ENCODE measurements at regions not wholly inside any gene's neighbourhood (a gene's known extent, or its start where the extent isn't known, plus 50 kb on each side); places are given as distances from the start of the nearest gene placed in this dataset.

DNA sequence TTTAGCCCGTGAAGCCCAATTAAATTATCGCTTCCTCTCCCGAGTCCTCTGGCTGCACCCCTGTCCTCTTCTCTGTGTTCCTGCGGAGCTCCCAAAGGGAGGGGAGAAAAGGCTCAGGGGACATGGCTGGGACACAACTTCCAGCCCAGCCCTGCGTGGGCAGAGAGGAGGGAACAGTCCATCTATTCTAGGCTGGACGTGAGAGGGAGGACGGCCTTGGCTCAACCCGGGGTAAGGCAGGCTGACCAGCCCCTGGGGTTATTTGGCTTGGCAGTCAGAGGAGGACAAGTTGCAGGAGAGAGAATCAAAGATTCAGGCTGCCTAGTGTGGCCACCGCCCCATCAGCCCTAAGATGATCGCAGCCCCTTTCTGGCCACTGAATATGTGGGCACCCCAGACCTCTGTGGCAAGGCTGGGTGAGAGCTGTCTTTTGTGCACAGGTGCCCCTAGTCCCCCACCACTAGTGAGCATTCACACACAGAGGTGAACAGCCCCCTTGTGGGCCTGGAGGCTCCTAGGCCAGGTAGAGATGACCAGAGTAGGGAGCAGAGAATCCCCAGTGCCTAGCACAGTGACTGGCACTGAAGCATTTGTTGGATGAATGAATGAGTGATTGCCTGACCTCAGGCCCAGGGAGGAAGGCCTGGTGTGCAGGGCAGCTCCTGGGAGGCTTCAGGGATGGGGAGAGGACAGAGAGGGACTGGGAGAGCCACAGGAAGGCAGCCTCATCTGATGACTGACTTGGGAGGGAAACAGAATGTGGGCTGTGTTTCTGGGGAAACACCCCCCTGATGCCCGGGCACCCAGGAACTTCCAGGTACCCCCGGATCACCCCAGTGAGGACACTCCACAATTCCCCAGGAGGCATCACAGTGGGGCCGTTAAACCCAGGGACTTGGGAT, 133.9 kb downstream of the C9orf50 start:
- no peak for DNase-seq

DNA sequence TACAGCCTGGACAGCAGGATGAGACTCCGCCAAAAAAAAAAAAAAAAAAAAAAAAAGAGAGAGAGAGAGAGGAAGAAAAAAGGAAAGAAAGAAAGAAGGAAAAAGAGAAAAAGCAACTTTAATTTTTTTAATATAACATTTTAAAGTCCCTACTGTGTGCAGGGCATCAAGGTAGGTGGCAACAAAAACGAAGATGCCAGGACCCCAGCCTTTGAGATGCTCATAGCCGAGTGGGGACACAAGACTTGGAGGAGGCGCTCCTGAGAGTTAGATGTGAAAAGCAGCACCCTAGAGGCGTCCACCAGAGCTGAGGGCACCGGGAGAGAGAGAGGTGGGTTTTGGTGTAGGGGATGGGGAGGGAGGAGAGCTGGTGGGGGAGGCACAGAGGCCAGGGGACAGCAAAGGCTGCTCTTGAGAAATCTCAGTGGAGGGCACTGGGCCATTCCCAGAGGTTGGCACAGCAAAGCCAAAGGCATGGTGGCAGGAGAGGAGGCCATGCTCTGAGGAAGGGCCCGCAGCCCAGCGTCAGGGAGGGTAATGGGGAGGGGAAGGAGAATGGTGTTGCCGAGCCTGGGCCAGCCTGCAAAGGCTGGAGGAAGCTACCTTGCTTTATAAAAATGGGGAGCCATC, 135.6 kb downstream of the C9orf50 start:
- no peak for DNase-seq

DNA sequence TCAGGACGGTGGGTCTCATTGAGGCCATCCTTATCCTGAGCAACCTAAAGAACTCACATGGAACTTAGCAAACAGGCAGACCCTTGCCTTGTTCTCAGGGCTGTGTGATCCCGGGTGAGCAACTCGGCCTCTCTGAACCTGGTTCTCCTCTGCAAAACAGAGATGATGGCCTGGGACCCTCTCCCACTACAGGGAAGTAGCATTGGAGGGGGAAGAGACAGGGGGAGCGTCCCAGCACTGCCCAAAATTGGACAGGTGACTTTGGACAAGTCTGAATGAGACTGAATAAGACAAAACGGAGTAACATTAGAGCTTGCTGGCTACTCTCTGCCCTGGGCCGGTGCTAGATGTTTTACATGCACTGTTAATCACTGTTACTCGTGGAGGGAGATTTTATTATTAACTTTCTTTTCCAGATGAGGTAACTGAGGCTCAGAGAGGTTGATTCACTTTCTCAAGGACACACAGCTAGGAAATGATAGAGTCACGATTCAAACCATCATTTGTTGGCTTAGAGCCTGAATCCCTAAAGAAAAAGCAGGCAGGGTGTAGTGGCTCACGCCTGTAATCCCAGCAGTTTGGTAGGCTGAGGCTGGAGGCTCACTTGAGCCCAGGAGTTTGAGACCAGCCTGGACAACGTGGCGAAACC, 136.4 kb downstream of the C9orf50 start:
- no peak for DNase-seq

DNA sequence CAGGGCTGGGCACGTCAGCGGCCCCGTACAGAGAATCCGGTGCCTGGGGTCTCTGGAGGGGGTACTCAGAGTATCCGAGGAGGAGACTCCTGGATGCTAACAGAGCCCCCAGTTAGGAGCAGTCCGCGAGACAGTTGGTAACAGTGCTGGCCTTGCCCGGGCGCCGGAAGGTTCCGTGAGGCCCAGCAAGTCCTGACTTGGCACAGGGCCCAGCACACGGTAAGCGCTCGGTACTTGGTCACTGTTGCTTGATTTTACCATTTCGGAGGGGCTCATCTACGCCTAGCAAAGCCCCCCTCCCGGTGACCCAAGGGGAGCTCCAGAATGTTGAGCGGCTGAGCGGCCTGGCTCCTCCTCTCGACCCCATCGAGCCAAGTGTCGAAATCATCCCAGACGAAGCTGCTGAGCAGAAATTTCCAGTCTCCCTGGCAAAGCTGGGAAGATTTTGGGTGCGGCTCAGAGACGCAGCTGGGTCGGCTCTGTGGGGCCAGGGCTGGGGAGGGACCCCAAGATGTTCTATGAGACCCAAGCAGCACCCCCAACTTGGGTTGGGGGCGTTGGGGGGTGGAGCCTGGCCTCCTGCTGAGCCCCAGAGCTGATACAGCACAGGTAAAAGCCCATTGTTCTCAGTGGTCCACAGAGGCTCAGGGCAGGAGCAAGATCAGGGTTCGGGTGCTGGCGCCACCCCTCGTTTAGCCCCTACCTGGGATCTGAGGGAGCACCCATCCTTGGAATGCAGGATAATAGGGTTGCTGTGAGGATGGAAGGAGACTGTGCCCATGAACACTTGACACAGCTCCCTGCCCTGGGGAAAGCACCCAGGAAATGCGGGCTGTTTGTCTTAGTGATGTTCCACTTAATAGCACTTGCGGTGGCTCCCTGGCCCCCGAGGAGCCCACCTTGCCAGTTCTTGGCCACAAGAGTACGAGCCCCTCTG, 137.2 kb downstream of the C9orf50 start:
- DNase-seq, result peak; percentile 38

DNA sequence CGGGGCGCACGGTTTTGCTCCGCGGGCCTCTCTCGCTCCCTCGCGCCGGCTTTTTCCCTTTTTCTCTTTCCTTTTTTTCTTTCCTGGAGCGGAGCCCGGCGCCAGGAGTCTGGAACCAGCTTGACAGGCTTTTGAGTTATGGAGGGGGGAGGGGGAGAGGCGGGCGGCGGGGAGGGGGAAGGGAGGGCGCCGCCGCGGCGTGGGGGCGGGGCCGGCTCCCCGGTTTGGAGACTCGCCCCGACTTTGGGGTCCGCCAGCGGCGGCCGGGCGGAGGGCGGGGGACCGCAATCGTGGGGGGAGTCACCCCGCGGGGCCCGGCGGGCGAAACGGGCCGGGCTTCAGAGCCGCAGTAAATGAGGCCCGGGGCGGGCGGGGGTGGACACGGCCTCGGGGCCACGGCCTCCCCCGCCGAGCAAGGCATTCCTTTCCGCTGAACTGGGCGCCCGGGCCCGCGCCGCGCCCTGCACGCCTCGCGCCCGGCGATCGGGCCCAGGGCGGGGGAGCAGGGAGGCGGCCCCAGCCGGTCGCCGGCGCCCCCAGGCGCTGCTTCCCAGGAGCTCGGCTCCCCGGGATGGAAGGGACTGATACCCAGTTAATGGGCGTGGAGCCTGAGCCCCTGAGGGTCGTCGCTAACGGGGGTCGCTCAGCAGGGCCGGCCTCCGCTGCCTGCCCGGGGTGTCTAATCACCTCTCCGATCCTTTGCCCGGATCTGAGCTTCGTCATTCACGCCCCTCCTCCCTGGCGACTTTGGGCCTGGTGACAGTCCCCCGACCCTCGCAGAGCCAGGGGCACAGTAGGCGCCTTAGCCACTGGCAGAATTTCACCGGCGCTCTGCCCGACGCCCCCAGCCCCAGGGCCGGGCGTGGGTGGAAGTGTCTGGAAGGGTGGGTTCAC, 138.1 kb downstream of the C9orf50 start:
- peak; percentile 67 for DNase-seq

DNA sequence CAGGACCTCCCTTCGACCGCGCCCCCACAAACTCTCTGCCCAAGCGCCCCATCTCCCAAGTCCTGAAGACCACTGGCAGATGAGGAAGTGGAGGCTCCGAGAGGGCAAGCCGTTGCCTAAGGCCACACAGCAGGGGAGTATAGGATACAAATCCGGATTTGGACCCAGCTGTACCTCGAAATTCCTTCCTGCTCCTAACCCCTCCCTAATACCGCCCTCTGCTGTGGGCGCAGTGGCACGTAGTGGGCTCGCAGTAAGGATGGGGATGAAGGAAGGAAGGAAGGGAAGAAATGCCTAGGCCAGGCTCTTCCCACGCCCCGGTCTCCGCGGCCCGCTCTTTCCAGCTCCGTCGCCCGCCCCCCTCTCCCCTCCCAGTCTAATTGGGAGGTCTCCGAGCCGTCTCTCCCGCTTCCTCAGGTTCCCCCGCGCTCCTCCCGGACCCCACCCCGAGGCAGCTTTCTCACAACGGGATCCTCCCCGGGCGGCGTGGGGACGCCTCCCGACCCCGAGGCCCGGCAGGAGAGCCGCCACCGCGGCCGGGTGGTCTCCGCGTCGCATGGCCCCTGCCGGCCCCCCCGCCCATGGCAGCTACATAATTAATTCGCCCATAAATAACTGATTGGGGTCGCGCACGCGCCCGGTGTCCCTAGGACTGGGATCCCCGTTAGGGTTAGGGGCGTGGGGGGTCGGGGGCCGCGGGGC, 138.9 kb downstream of the C9orf50 start:
- DNase-seq, result no peak

DNA sequence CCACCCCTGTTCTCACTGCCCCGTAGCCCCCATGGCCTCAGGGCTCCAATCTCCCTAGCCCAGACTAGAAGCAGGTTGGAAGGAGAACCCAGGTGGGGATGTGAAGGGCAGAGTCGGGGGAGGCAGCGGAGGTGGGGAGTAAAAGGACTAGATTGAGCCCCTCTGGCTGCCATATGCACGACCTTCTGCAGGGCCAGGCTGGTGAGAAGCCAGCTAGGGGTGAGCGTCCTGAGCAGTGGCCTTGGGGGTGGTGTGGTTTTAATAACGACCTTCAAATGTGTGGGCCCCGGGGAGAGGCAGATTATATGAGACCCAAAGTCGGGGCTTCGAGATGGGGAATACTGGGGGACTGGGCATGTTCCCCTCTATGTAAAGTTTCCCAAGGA, 139.5 kb downstream of the C9orf50 start:
- no peak for DNase-seq

DNA sequence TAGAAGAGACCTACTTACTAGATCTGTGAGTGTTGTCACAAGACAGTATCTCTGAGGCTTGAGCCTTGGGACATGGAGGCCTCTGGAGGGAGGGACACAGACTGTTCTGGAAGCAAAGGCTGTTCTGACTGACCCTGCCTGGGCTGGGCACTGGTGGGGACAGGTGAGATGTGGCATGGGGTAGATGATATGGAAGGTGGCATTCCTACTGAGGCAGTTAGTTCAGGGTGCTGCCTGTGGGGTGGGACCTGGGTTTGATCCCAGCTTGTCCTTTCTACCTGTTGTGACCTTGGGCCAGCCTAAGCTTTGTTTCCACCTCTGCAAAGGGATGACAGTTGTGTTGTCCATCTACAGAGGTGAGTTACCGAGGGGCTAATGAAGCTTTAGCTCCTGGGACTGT, 140.2 kb downstream of the C9orf50 start:
- DNase-seq, result no peak

DNA sequence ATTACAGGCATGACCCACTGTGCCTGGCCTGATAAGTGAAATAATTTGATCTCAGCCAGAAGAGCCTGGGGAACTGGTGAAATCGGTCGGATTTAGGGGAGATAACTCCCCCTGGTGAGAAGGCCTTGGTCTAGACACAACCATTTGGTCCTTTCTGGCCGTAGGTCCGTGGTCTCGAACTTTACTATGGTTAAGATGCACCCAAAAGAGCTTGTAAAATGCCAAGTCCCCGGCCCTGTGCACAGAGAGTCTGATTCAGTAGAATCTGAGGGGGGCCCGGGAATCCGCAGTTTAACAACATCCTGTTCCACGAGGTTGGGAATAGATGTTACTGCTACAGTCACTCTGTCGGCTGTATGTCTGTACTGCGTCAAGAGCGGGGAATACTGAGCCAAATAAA, 140.7 kb downstream of the C9orf50 start:
- no peak for DNase-seq

DNA sequence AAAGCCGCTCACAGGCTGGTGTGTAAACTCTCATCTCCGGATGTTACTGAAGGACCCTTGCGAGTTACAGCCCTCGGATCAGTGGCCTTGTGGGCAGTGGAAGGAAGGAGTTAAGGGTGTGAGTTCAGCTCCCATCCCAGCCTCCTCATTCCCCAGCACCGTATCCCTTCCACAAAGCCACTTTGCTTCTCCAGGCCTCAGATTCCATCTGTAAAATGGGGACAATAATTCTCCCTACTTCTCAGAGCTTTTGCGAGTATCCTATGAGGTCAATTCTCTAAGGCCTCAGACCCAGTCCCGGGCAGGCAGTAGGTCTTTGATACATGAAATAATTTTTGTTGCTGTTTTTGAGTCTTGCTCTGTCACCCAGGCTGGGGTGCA, 141.3 kb downstream of the C9orf50 start:
- DNase-seq, result no peak

DNA sequence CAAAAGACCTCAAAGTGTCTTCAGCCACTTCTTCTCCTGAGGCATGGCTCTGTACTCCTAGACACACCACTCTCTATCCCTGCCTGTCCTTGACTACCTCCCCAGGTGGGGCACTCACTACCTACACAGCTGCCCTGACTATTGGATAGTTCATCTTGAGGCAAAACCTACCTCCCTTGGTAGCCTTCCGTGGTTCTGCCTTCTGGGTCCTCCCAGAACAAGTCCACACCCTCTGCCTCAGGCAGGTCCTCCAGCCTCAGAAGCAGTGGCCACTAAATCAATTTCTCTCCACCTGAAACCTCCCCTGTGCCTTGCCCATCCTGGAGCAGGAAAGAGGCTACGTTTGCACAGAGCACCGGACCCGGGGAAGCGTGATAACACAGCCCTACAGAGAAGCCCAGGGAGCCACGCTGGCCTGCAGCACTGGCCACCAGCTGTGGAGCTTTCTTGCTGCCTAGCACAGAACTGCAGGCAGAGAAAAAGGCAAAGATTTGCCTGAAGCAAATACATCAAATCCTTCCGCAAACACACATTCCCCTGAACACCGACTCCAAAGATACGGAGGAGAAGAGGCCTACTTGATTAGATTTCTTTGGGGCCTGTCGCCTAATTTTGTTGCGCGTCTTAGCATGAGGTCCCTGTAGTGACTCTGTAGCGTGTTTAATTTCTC, 141.8 kb downstream of the C9orf50 start:
- no peak for DNase-seq

DNA sequence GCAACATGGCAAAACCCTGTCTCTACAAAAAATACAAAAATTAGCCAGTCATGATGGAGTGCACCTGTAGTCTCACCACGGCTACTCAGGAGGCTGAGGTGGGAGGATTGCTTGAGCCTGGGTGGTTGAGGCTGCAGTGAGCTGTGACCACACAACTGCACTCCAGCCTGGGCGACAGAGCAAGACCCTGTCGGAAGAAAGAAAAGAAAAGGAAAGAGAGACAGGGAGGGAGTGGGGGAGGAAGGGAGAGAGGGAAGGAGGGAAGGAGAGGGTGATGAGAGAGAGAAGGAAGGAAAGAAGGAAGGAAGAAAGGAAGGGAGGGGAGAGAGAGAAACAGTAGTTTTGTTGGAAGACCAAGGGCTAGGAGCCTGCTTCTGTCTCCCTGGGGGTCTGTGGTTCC, 142.4 kb downstream of the C9orf50 start:
- DNase-seq, result no peak

DNA sequence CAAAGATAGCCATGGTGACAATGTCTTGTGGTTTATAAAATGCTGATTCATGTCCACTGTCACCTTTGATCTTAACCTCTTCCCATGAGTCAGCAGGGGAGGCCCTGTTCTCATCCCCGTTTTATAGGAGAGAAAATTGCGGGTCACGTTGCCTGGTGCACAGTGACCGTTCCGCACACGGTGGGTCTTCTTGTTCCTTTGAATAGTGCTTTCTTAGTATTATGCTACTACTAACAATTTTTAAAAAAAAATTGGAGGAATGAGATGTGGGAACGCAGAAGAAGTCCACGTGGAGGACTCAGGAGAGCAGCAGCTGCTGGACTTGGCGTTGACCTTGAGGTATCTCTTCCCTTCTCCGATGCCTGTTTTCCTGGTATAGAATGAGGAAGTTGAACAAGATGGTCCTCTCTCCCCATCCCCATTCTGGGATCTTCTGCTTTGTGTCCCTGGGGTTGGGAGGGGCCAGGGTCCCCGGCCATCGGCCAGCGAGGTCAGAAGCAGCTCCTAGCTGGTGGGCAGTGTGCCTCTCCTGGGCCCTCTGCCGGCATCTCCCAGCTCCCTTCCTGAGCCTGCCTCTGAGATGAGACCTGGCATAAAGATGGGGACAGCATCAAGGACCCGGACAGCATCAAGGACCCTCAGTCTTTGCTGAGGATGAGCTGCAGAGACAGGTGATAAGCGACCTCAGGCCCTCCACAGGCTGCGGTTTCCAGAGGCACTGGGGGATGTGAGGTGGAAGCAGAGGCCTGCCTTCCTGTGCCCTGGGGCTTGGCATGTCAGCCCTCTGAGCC, 143.9 kb downstream of the C9orf50 start:
- DNase-seq, result no peak

DNA sequence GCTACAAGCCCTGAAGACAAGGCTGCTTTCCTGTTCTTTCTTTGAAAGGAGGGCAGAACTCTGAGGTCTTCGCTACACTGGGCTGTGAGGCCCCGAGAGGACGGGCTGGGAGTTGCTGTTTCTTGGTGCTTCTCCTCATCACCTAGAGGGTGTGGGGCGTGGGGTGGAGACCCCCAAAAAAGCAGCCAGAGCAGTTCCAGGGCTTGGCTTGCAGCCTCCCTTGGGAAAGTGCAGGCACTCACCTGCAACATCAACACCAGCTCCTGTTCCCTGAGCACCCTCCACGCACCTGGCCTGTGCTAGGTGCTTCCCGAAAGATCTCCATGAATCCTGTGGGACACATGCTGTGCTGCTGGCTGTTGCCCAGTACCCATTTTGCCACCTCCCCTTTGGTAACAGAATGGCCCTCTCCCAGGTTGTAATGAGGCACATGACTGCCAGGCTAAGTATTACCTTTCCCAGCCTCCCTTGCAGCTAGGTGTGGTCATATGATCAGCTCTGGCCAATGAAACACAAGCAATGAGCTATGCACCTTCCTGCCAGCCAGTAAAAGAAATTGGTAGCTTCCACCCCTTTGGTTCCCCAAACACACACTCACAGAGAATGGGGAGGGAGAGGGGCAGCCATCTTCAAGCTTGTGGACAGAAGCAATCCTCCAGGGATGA, 146.0 kb downstream of the C9orf50 start:
- no peak for DNase-seq

DNA sequence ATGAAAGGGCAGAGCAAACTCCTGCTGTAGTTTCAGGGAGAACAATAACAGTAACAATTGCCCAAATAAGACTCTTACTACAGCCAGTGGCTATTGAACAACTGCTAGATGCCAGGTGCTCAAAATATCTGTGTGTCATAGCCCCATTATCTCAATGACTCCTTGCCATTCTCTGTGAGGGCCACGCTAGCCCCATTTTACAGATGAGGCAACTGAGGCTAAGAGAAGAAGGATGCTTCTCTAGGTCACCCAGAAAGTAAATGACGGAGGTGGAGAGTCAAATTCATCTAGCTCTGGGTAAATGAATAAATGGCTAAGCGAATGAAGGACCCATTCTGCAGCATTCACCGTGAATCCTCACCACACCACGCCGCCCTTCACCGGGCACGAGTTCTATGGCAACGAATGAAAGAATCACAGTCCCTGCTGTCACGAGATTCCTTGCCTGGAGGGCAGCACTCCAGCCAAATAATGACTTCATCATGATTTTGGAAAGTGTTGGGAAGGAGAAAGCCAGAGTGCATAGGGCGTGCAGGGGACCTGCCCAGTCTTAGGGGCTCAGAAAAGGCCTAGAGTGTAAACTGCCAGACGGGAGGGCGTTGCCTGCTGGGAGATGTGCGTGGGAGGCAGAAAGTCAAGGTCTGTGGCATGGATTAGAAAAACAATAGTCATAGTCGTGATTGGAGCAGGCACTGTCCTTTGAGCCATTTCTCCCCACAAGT, 147.2 kb downstream of the C9orf50 start:
- no peak for DNase-seq

DNA sequence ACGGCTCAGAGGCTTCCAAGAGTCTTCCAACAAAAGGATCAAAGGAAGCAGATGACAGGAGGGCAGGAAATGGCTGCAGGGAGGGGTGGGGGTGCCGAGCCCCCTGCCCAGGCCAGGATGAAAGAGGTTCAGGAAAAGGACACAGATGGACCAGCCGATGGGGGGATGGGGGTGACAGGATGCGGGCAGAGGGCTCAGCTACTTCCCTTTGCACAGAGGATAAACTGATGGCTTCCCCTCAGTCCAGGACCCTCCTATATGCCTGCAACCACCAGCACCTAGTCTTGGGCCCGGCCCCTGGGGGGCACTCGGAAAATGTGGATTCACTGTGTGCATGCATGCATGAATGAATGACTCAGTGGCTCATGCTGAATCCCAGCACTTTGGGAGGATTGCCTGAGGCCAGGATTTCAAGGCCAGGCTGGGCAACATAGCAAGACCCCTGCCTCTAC, 148.2 kb downstream of the C9orf50 start:
- no peak for DNase-seq

DNA sequence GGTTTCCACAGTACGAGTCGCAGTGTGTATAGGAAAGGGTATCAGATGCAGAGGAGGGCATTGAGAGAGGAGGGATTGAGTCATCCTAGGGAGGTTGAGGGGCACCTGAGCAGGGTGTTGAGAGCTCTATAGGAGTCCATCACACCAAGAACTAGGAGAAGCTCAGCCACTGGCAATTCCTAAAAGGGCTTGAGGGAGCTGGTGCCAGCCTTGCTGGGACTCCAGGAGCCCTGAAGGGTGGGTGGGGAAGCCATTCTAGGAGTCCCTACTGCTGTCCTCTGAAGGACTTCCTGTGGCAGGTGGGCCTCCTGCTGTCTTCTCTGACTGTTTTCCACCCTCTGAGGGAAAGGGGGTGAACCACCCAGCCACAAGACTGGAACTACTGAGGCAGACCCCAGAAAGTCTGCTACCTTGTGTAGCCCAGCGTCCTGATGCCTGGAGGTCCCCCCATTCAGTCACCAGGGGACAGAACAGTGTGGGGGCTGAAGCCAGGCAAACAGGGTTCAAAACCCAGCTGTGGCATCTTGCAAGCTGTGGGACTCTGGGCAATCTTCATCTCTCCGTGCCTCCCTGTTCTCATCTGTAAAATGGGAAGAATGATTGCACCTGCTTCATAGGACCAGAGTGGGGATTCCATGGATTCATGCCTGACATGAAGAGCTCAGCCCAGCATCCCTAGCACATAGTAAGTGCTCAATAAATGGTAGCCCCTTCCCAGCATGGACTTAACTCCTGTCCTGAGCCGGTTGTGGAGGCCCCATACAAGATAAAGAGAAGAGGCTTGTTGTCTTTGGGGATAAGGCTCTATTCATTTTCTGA, 149.5 kb downstream of the C9orf50 start:
- no peak for DNase-seq

DNA sequence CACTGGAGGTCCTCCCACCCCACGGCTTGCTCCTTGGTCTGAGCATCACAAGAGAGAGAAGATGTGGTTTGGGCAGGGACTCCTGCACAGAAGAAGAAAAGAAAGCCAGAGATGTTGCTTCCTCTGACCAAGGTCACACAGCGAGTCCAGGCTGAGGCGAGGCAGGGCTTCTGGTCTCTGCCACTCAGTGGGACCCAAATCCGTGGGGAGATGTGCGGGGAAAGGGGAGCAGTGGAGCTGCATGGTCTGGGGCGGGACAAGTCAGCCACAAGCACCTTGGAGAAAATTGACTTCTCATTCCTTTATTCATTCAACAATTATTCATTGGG, 150.9 kb downstream of the C9orf50 start:
- no peak for DNase-seq

Data from CD4-positive, alpha-beta T cell treated with Interleukin-6 for 4 hours (primary cell).